Body of pancreas (tissue), 4 donors: ENCODE measurements at regions not wholly inside any gene's neighbourhood (a gene's known extent, or its start where the extent isn't known, plus 50 kb on each side); places are given as distances from the start of the nearest gene placed in this dataset.

ENCODE experiments used
- POLR2A ChIP-seq, 3 donors: fragments of 450-650 bp; IDR thresholded peaks; one replicate each; pipeline ENCODE4 v1.6.1; 2016; ENCODE audit warnings: antibody characterized with exemption in 3 of 3, mild to moderate bottlenecking in 2 of 3
- TF ChIP-seq, protein P1 (sequence below), 7 experiments: fragments of 450-650 bp in 4 of 7; fragments of 200-600 bp in 3 of 7; sonication (generic) in 3 of 7; IDR thresholded peaks; one replicate each; pipeline ENCODE4 v1.5.1; 2016 to 2019; ENCODE audit warnings: antibody characterized with exemption in 7 of 7

GRCh38 chr1:181396811-181397210 is 86.5 kb upstream of the CACNA1E start:
- TF ChIP-seq, protein P1, sequence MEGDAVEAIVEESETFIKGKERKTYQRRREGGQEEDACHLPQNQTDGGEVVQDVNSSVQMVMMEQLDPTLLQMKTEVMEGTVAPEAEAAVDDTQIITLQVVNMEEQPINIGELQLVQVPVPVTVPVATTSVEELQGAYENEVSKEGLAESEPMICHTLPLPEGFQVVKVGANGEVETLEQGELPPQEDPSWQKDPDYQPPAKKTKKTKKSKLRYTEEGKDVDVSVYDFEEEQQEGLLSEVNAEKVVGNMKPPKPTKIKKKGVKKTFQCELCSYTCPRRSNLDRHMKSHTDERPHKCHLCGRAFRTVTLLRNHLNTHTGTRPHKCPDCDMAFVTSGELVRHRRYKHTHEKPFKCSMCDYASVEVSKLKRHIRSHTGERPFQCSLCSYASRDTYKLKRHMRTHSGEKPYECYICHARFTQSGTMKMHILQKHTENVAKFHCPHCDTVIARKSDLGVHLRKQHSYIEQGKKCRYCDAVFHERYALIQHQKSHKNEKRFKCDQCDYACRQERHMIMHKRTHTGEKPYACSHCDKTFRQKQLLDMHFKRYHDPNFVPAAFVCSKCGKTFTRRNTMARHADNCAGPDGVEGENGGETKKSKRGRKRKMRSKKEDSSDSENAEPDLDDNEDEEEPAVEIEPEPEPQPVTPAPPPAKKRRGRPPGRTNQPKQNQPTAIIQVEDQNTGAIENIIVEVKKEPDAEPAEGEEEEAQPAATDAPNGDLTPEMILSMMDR (IDR thresholded peaks at IDR 0.05) = no peak
- TF ChIP-seq POLR2A (IDR thresholded peaks at IDR 0.05) = no peak
